Neural progenitor cell (in vitro differentiated cells): ENCODE measurements at regions not wholly inside any gene's neighbourhood (a gene's known extent, or its start where the extent isn't known, plus 50 kb on each side); places are given as distances from the start of the nearest gene placed in this dataset.

Source experiments
- CTCF ChIP-seq: fragments of 200-600 bp; sonication (generic); IDR thresholded peaks from 2 replicates; pipeline ENCODE4 v1.5.1; 2017; ENCODE audit warnings: antibody characterized with exemption, mild to moderate bottlenecking
- EZH2 ChIP-seq: fragments of 200-600 bp; sonication (generic); IDR thresholded peaks from 2 replicates; pipeline ENCODE4 v1.6.1; 2017; ENCODE audit warnings: antibody characterized with exemption, mild to moderate bottlenecking, moderate library complexity
- EZH2phosphoT487 ChIP-seq: fragments of 200-600 bp; sonication (generic); IDR thresholded peaks from 2 replicates; pipeline ENCODE4 v1.6.1; 2017; ENCODE audit warnings: antibody characterized with exemption

GRCh38 chr10:35819736-35820135 is 177.6 kb upstream of the FZD8 start:
- TF ChIP-seq CTCF (no peak), EZH2 (no peak), EZH2phosphoT487 (no peak)
